HG03159 (cell line): ENCODE measurements at regions not wholly inside any gene's neighbourhood (a gene's known extent, or its start where the extent isn't known, plus 50 kb on each side); places are given as distances from the start of the nearest gene placed in this dataset.
"Not testable (repeated sequence)": the region's sequence is repeated elsewhere in the genome, so short reads cannot be mapped to it uniquely, and the experiment has no call there.

Source experiments
- ATAC-seq: cut with Tn5 transposase; IDR thresholded peaks from one replicate; pipeline ENCODE4 v1.9.1; 2021; ENCODE audit warnings: mild to moderate bottlenecking, moderate library complexity; ENCODE audit not compliant: unreplicated experiment

- no peak for ATAC-seq
Measured at GRCh38 chr13:63840551-63841421, 2425.1 kb upstream of the PCDH20 start.

DNA sequence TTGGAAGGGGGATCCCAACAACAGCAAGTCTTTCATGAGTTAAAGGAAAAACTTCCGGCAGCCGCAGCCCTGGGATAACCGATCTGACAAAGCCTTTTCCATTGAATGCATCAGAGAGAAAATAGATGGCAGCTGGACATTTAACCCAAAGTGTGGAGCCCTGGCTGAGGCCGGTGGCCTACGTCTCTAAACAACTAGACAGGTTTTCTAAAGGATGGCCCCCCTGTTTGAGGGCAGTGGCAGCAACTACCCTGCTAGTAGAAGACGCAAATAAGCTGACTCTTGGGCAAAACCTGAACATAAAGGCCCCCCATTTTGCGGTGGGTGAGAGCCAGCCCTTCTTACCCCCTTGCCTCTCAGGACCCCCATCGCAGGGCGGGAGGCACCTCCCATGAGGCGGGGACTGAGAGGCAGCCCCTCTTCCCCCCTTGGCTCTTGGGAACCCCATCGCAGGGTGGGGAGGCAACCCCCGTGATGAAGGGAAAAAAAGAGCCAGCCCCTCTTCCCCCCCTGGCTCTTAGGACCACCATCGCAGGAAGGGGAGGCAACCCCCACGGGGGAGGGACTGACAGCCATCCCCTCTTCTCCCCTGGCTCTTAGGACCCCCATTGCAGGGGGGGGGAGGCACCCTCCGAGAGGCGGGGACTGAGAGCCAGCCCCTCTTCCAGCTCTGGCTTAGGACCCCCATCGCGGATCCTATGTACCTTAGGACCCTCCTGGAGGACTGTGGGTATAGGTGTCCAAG, 2422.9 kb upstream of the PCDH20 start:
- no peak for ATAC-seq

DNA sequence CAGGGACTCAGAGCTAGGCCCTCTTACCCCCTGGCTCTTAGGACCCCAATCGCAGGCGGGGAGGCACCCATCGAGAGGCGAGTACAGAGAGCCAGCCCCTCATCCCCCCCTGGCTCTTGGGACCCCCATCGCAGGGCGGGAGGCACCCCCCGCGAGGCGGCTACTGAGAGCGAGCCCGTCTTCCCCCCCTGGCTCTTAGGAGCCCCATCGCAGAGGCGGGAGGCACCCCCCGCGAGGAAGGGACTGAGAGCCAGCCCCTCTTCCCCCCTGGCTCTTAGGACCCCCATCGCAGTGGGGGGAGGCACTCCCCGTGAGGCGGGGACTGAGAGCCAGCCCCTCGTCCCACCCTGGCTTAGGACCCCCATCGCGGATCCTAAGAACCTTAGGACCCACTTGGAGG, 2422.1 kb upstream of the PCDH20 start:
- ATAC-seq: not testable (repeated sequence)

- ATAC-seq: not testable (repeated sequence)
Measured at GRCh38 chr13:63829609-63830008, 2414.0 kb upstream of the PCDH20 start.

DNA sequence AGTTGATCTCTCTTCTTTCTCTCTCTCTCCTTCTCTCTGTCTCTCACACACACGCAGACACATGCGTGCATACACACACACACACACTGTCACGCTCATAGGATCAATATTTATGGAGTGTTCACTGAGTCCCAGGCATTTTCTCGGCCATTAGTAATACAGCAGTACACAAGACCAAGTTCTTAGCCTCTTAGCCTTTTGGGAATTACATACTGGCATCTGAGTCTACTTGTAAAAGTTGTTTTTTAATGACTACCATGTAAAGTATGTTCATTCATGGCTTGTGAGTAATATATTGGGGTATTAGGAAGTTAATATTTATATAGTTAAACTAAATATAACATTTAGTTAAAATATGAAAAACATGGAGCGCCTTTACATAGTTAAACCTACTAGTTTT, 2406.1 kb upstream of the PCDH20 start:
- not testable (repeated sequence) for ATAC-seq

DNA sequence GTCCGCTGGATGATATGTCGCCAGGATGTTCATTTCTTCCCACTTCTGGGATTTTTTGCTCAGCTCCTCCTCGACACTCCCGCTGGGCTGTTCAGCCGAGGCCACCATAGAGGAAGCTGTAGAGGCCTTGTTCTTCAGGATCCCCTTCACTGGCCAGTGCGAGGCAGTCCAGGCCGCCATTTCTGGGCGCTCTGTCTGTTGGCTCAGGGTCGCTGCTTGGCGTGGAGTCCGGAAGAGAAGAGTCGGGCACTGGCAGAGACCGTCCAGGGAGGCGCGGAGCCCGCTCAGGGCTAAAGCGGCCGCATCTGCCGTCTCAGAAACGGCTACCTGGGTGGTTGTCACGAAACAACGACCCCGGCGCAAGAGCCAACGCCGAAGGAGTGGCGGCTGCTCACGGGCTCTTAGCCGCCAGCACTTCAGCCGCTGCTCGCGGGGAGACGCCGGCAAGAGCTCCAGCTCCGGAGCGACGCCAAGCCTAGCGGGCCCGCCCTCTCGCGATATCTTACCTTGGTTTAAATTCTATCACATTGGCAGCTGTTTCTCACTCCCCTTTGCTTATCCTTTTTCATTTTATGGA, 2395.9 kb upstream of the PCDH20 start:
- ATAC-seq: not testable (repeated sequence)

DNA sequence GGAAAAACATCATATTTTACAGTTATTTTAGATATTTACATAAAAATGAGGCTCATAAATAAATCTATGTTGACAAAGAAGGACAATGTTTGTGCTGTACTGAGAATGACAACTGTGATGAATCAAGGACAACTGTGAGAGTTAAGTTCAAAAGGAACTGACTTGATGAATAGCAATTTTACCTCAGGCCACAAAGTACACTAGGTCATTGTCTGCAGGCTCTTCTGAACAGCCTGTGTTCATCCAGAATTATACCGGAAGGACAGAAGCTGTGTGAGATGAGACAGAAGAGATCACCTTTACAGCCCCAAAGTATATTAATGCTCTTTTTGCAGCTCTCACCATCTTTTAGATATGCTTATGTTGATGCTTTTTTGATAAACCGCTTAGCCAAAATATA, 2375.5 kb upstream of the PCDH20 start:
- ATAC-seq: not testable (repeated sequence)

DNA sequence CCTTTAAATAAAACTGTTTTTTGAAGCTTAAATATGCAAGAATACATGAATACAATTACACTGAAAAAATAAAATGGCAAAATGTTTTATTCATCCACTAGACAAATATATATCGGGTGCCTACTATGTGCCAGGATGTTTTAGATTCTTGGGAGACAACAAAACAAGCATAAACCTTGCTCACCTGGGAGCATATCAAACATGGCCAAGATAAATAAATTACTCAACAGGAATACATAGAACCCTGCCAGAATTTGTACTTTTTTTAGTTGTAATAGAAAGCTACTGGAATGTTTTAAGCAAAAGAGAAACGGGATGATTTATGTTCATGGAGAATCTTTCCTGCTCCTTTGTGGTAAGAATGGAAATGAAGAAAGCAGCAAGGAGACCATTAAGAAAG, 2358.5 kb upstream of the PCDH20 start:
- no peak for ATAC-seq

GRCh38 chr13:63773476-63773875, 2357.8 kb upstream of the PCDH20 start:
- no peak for ATAC-seq

DNA sequence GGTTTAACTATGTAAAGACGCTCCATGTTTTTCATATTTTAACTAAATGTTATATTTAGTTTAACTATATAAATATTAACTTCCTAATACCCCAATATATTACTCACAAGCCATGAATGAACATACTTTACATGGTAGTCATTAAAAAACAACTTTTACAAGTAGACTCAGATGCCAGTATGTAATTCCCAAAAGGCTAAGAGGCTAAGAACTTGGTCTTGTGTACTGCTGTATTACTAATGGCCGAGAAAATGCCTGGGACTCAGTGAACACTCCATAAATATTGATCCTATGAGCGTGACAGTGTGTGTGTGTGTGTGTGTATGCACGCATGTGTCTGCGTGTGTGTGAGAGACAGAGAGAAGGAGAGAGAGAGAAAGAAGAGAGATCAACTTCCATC, 2342.0 kb upstream of the PCDH20 start:
- not testable (repeated sequence) for ATAC-seq

GRCh38 chr13:63749857-63750256, 2334.2 kb upstream of the PCDH20 start:
- not testable (repeated sequence) for ATAC-seq

GRCh38 chr13:63741814-63742101, 2326.1 kb upstream of the PCDH20 start:
- not testable (repeated sequence) for ATAC-seq

DNA sequence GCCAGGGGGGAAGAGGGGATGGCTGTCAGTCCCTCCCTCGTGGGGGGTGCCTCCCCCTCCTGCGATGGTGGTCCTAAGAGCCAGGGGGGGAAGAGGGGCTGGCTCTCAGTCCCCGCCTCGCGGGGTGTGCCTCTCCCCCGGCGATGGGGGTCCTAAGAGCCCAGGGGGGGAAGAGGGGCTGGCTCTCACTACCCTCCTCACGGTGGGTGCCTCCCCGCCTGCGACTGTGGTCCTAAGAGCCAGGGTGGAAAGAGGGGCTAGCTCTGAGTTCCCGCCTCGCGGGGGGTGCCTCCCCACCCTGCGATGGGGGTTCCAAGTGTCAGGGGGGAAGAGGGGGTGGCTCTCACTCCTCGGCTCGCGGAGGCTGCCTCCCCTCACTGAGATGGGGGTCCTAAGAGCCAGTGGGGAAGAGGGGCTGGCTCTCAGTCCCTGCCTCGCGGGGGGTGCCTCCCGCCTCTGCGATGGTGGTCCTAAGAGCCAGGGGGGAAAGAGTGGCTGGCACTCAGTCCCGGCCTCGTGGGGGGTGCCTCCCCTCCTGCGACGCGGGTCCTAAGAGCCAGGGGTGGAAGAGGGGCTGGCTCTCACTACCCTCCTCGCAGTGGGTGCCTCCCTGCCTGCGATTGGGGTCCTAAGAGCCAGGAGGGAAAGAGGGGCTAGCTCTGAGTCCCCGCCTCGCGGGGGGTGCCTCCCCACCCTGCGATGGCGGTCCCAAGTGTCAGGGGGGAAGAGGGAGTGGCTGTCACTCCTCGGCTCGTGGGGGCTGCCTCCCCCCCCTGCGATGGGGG, 2325.6 kb upstream of the PCDH20 start:
- no peak for ATAC-seq

- ATAC-seq: not testable (repeated sequence)
Measured at GRCh38 chr13:63739112-63739735, 2323.6 kb upstream of the PCDH20 start.

GRCh38 chr13:63737418-63737817, 2321.8 kb upstream of the PCDH20 start:
- no peak for ATAC-seq

DNA sequence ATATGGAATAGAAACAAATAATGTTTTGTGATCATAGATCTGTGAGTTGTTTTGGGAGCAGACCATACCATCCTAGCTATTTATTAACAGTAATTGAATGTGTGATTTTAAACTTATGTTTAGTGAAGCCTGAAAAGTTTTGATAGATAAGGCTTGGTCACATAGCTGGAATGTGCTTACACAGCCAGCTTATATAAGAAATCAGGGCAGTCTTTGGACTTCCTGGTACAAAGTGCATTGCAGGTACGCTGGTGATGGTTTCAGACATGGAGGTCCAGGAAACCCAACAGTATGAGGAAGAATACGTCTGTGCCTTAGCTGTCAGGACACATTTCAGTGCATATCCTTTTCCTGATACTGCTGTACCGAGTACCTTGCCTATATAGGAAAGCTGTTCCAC, 2316.2 kb upstream of the PCDH20 start:
- ATAC-seq: no peak

GRCh38 chr13:63712159-63712558, 2296.5 kb upstream of the PCDH20 start:
- ATAC-seq: not testable (repeated sequence)

GRCh38 chr13:63706751-63707150, 2291.1 kb upstream of the PCDH20 start:
- no peak for ATAC-seq

DNA sequence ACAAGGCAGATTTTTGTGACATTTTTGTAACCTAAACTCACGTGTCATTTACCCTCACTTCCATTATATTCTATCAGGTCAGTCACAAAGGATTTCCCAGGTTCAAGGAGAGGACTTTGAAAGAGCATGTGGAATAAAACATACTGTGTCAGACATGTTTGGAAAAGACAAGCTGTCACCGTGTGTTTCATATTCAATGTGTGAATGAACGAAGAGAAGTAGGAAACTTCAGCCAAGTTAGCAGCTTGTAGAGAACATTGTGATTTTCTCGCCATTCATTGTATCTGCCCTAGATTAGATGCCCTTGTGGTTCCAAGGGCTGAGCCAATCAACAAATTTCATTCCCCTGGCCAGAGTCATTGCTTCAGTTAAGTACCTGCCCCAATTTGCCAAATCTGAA, 2288.9 kb upstream of the PCDH20 start:
- ATAC-seq: no peak

GRCh38 chr13:63700350-63700749, 2284.7 kb upstream of the PCDH20 start:
- ATAC-seq: no peak

DNA sequence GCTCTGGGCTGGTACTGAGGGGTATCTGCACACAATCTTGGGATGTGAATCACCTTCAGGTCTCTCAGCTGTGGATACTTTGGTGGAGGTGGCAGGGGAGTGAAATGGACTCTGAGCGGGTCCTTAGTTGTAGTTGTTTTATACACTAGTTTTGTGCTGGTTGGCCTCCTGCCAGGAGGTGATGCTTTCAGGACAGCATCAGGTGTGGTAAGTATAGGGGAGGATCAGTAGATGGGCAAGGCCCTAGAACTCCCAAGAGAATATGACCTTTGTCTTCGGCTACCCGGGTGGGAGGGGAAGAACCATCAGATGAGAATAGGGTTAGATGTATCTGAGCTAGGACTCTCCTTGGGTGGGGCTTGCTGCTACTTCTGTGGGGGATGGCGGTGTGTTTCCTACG, 2284.3 kb upstream of the PCDH20 start:
- no peak for ATAC-seq
